IMR-90 (cell line): ENCODE measurements at regions not wholly inside any gene's neighbourhood (a gene's known extent, or its start where the extent isn't known, plus 50 kb on each side); places are given as distances from the start of the nearest gene placed in this dataset.

Experiments used
- ATAC-seq: fragments of 200-7000 bp; cut with Tn5 transposase; 2 replicates; pipeline ENCODE4 v1.9.1; 2020; ENCODE audit warnings: low read depth, mild to moderate bottlenecking, moderate library complexity
- BruUV-seq: library from RNA; stranded (reverse); fragments of 400-500 nt; replicated peaks from 2 replicates; lab custom pipeline; 2021; lab: Mats Ljungman, UMichigan
- CTCF ChIA-PET: fragments of 300-600 bp; formaldehyde crosslinking; extraction: SDS; loops from one replicate; lab custom pipeline; 2021; ENCODE audit warnings: antibody characterized with exemption; lab: Yijun Ruan, JAX
- POLR2A ChIA-PET: fragments of 300-600 bp; sonication (Branson Sonifier 250); formaldehyde crosslinking; loops from one replicate; lab custom pipeline; 2022; ENCODE audit warnings: antibody characterized with exemption; ENCODE audit not compliant: unreplicated experiment; lab: Charles Lee
- DNase-seq: peaks from one replicate; pipeline ENCODE4 v3.0.0; 2013
- H2AFZ ChIP-seq: replicated peaks from 2 replicates; pipeline ENCODE3; 2013; ENCODE audit warnings: low read length, mild to moderate bottlenecking; ENCODE audit not compliant: poor library complexity
- H2AK5ac ChIP-seq: 2 replicates; pipeline ENCODE4 v1.6.1; 2013; ENCODE audit warnings: low read depth, low read length, inconsistent platforms
- H2AK9ac ChIP-seq: replicated peaks from 2 replicates; pipeline ENCODE3; 2013; ENCODE audit warnings: mild to moderate bottlenecking, low read depth, low read length, moderate library complexity; ENCODE audit not compliant: poor library complexity
- H2BK120ac ChIP-seq: 2 replicates; pipeline ENCODE4 v1.6.1; 2013; ENCODE audit warnings: low read depth, low read length, inconsistent platforms
- H2BK15ac ChIP-seq: 3 replicates; pipeline ENCODE4 v1.6.1; 2013; ENCODE audit warnings: low read depth, low read length, inconsistent platforms
- H2BK20ac ChIP-seq: 2 replicates; pipeline ENCODE4 v1.6.1; 2013; ENCODE audit warnings: low read depth, mild to moderate bottlenecking, inconsistent platforms, low read length, moderate library complexity
- H2BK5ac ChIP-seq: 2 replicates; pipeline ENCODE4 v1.6.1; 2013; ENCODE audit warnings: mild to moderate bottlenecking, low read depth, low read length, inconsistent platforms; ENCODE audit not compliant: poor library complexity, severe bottlenecking
- H3K14ac ChIP-seq: replicated peaks from 2 replicates; pipeline ENCODE4 v1.6.1; 2013; ENCODE audit warnings: low read depth, low read length, inconsistent platforms
- H3K18ac ChIP-seq: 2 replicates; pipeline ENCODE4 v1.6.1; 2013; ENCODE audit warnings: low read depth, low read length, control low read depth
- H3K23ac ChIP-seq: 2 replicates; pipeline ENCODE4 v1.6.1; 2013; ENCODE audit warnings: low read depth, low read length, inconsistent platforms
- H3K27ac ChIP-seq: 2 replicates; pipeline ENCODE4 v1.5.1; 2013; ENCODE audit warnings: mild to moderate bottlenecking, control low read depth, low read length; ENCODE audit not compliant: insufficient read depth
- H3K27me3 ChIP-seq: 2 replicates; pipeline ENCODE4 v1.6.1; 2013; ENCODE audit warnings: low read length; ENCODE audit not compliant: control insufficient read depth, insufficient read depth
- H3K36me3 ChIP-seq: 2 replicates; pipeline ENCODE4 v1.6.1; 2013; ENCODE audit warnings: low read length, mixed read lengths; ENCODE audit not compliant: control insufficient read depth, insufficient read depth
- H3K4ac ChIP-seq: 2 replicates; pipeline ENCODE4 v1.6.1; 2013; ENCODE audit warnings: low read depth, low read length, inconsistent platforms
- H3K4me1 ChIP-seq: 2 replicates; pipeline ENCODE4 v1.6.1; 2013; ENCODE audit warnings: low read length, mixed read lengths; ENCODE audit not compliant: control insufficient read depth, insufficient read depth
- H3K4me2 ChIP-seq: 2 replicates; pipeline ENCODE4 v1.6.1; 2013; ENCODE audit warnings: low read depth, mild to moderate bottlenecking, control low read depth, low read length, moderate library complexity
- H3K4me3 ChIP-seq: 2 replicates; pipeline ENCODE4 v1.5.1; 2013; ENCODE audit warnings: low read depth, mild to moderate bottlenecking, control low read depth, low read length, moderate library complexity; ENCODE audit not compliant: insufficient read depth
- H3K56ac ChIP-seq: 2 replicates; pipeline ENCODE4 v1.6.1; 2013; ENCODE audit warnings: low read length, inconsistent platforms; ENCODE audit not compliant: insufficient read depth; ENCODE audit errors: extremely low read depth
- H3K79me1 ChIP-seq, 2 experiments: 2 replicates each; pipeline ENCODE4 v1.6.1; 2013; ENCODE audit warnings: low read length in 2 of 2, inconsistent platforms in 1 of 2, low read depth in 1 of 2
- H3K9ac ChIP-seq: 2 replicates; pipeline ENCODE4 v1.6.1; 2013; ENCODE audit warnings: low read depth, low read length, control low read depth
- H3K9me1 ChIP-seq: 2 replicates; pipeline ENCODE4 v1.6.1; 2013; ENCODE audit warnings: low read length, inconsistent platforms; ENCODE audit not compliant: insufficient read depth
- H3K9me3 ChIP-seq: 2 replicates; pipeline ENCODE4 v1.6.1; 2013; ENCODE audit warnings: low read length; ENCODE audit not compliant: control insufficient read depth, insufficient read depth
- H4K20me1 ChIP-seq: 2 replicates; pipeline ENCODE4 v1.6.1; 2013; ENCODE audit warnings: low read length, inconsistent platforms; ENCODE audit not compliant: insufficient read depth
- H4K5ac ChIP-seq: 2 replicates; pipeline ENCODE4 v1.6.1; 2013; ENCODE audit warnings: mild to moderate bottlenecking, low read depth, low read length, control low read depth
- H4K8ac ChIP-seq, 2 experiments: 2 replicates each; pipeline ENCODE4 v1.6.1; 2013; ENCODE audit warnings: low read depth in 2 of 2, low read length in 2 of 2, control low read depth in 1 of 2, inconsistent platforms in 1 of 2
- H4K91ac ChIP-seq: 2 replicates; pipeline ENCODE4 v1.6.1; 2013; ENCODE audit warnings: low read depth, low read length, inconsistent platforms; ENCODE audit not compliant: insufficient read depth
- CEBPB ChIP-seq: IDR thresholded peaks from 2 replicates; pipeline ENCODE4 v1.6.1; 2012; ENCODE audit warnings: low read depth, low read length, improper control_type of control experiment
- CHD1 ChIP-seq: IDR thresholded peaks from 2 replicates; pipeline ENCODE4 v1.6.1; 2012; ENCODE audit warnings: low read depth, low read length, improper control_type of control experiment
- MAFK ChIP-seq: IDR thresholded peaks from 2 replicates; pipeline ENCODE4 v1.6.1; 2012; ENCODE audit warnings: low read depth, low read length, improper control_type of control experiment
- MAZ ChIP-seq: IDR thresholded peaks from 2 replicates; pipeline ENCODE4 v1.6.1; 2012; ENCODE audit warnings: low read depth, mild to moderate bottlenecking, low read length, improper control_type of control experiment, moderate library complexity, borderline replicate concordance
- MXI1 ChIP-seq: IDR thresholded peaks from 2 replicates; pipeline ENCODE4 v1.6.1; 2012; ENCODE audit warnings: low read depth, mild to moderate bottlenecking, low read length, moderate library complexity, borderline replicate concordance
- POLR2A ChIP-seq: IDR thresholded peaks from 2 replicates; pipeline ENCODE4 v1.6.1; 2012; ENCODE audit warnings: mild to moderate bottlenecking, low read depth, low read length
- RAD21 ChIP-seq: IDR thresholded peaks from 2 replicates; pipeline ENCODE4 v1.6.1; 2012; ENCODE audit warnings: low read length, improper control_type of control experiment
- WGBS, 2 experiments: methylation state at CpG; one replicate each; pipeline versions ENCODE4 v1.1.5 to v1.1.7; 2013; ENCODE audit warnings: missing lambda C conversion rate in 2 of 2; ENCODE audit not compliant: insufficient read length in 1 of 2; ENCODE audit errors: extremely low coverage in 2 of 2; 5-methylcytosine and 5-hydroxymethylcytosine counted together
- dilution Hi-C: fragments of 300-500 bp; cut with HindIII; formaldehyde crosslinking; loops from one replicate; pipeline ENCODE4 v1.14.3; 2018; ENCODE audit warnings: low sequenced_read_pairs; ENCODE audit not compliant: unreplicated experiment
- in situ Hi-C: fragments of 300-500 bp; cut with MboI; formaldehyde crosslinking; loops from 3 replicates; pipeline ENCODE4 v1.14.3; 2019; ENCODE audit warnings: low sequenced_read_pairs, inconsistent platforms, mixed read lengths
- intact Hi-C: fragments of 100-400 bp; cut with micrococcal nuclease; formaldehyde crosslinking; loops from 2 replicates; pipeline ENCODE4 v1.10.0; 2022
- TF ChIP-seq, protein P1 (sequence below): conservative IDR thresholded peaks from 2 replicates; pipeline ENCODE4 v1.5.1; 2012; ENCODE audit warnings: mild to moderate bottlenecking, low read depth, low read length, improper control_type of control experiment

DNA sequence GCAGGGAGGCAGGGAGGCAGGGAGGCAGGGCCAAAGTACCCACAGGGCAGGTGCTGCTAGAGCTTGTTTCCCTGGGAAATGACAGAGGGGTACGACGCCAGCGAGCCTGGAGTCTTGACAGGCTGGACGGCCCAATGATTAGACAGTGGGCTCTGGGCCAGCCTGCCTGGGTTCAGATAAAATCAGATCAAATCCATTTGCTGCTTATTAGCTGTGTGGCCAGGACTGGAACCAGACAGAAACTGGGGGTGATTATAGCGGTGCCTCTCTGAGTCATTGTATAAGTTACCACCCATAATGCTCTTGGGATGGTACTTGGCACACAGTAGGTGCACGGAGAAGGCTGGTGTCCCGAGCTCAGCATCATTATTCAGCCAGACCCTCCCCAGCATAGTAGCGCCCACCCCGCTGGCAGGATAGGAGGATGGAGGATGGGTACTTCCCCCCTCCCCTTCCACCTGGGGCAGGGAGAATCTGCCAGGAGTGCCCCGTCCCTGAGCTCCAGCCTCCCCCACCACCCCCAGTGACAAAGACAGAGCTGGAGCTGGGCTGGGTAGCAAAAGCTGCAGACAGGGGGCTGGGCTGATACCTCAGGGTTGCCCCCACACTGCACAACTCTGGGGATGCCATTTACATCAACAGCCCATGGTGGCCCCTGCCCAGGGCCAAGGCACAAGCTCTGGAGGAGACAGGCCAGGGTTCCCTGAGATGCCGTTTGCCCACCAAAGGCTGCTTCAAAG is 77.6 kb upstream of the TNRC6C start:
- dilution Hi-C loops (no loop called here), in situ Hi-C loops (no loop called here), intact Hi-C loops (no loop called here)
- no peaks in the 10 kb centered on the region for H3K79me1 ChIP-seq
- H3K9me1 ChIP-seq: no peaks in the 10 kb centered on the region
- H2AK5ac ChIP-seq: no peak overlapping the region
- H4K8ac ChIP-seq: no peak overlapping the region
- H3K4me1 ChIP-seq: no peaks in the 10 kb centered on the region
- ATAC-seq: no peak
- no peak overlapping the region for H3K14ac ChIP-seq
- H3K27ac ChIP-seq: no peak overlapping the region
- no peak overlapping the region for H2BK15ac ChIP-seq
- POLR2A ChIA-PET: no interaction called here
- no peak overlapping the region for H3K4ac ChIP-seq
- TF ChIP-seq MAZ (no peak), RAD21 (no peak), MAFK (no peak), POLR2A (no peak), CEBPB (no peak), CHD1 (no peak), MXI1 (no peak)
- TF ChIP-seq, protein P1, sequence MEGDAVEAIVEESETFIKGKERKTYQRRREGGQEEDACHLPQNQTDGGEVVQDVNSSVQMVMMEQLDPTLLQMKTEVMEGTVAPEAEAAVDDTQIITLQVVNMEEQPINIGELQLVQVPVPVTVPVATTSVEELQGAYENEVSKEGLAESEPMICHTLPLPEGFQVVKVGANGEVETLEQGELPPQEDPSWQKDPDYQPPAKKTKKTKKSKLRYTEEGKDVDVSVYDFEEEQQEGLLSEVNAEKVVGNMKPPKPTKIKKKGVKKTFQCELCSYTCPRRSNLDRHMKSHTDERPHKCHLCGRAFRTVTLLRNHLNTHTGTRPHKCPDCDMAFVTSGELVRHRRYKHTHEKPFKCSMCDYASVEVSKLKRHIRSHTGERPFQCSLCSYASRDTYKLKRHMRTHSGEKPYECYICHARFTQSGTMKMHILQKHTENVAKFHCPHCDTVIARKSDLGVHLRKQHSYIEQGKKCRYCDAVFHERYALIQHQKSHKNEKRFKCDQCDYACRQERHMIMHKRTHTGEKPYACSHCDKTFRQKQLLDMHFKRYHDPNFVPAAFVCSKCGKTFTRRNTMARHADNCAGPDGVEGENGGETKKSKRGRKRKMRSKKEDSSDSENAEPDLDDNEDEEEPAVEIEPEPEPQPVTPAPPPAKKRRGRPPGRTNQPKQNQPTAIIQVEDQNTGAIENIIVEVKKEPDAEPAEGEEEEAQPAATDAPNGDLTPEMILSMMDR: no peak
- H3K23ac ChIP-seq: no peak overlapping the region
- H4K91ac ChIP-seq: no peak overlapping the region
- H2AK9ac ChIP-seq: no peak overlapping the region
- H3K9ac ChIP-seq: no peak overlapping the region
- H2AFZ ChIP-seq: no peak overlapping the region
- CTCF ChIA-PET: no interaction called here
- no TSS peak for BruUV-seq
- no peak overlapping the region for H3K18ac ChIP-seq
- peaks cover 7% of the 10 kb centered on the region for H3K9me3 ChIP-seq
- no peak overlapping the region for H2BK5ac ChIP-seq
- no peak overlapping the region for H2BK120ac ChIP-seq
- no peak for DNase-seq
- H3K27me3 ChIP-seq: peaks cover 22% of the 10 kb centered on the region; the same call in 1 of the 2 replicates
- no peak overlapping the region for H3K4me3 ChIP-seq
- no peaks in the 10 kb centered on the region for H4K20me1 ChIP-seq
- WGBS, 2 experiments: 17% methylated on average over 1 of the region's 11 CpGs; no CpG with 5 or more reads in 1 of the 2 experiments
- no peak overlapping the region for H4K5ac ChIP-seq
- no peaks in the 10 kb centered on the region for H3K36me3 ChIP-seq
- H2BK20ac ChIP-seq: no peak overlapping the region
- no peak overlapping the region for H3K56ac ChIP-seq
- no peak overlapping the region for H3K4me2 ChIP-seq
